ENCODE measurements at regions not wholly inside any gene's neighbourhood (a gene's known extent, or its start where the extent isn't known, plus 50 kb on each side); places are given as distances from the start of the nearest gene placed in this dataset.
A peak's percentile ranks its signal among the peaks of the same experiment; 100 is the strongest.

GRCh38 chr4:185965426-185966384 is 103.3 kb upstream of the TLR3 start:
- intact Hi-C loops (cut with micrococcal nuclease) = no loop called here
- Histone ChIP-seq H3K4me2 (replicated peaks; ENCODE audit: low read depth, low read length, poor library complexity, severe bottlenecking) (peak overlapping the region; percentile 35), H2AFZ (ENCODE audit: insufficient read depth, low read depth, low read length, poor library complexity, severe bottlenecking) (peak overlapping the region; percentile 54), H3K9me3 (ENCODE audit: control extremely low read depth in 1 of 3, control insufficient read depth in 2 of 3, insufficient read depth in 1 of 3, low read length in 2 of 3) (no peaks in the 10 kb centered on the region), H3K27me3 (replicated peaks in 1 of 4; ENCODE audit: control extremely low read depth in 1 of 4, control insufficient read depth in 3 of 4, insufficient read depth in 4 of 4, low read length in 3 of 4) (no peaks in the 10 kb centered on the region), H3K4me3 (ENCODE audit: control extremely low read depth in 1 of 5, extremely low read depth in 1 of 5, insufficient read depth in 1 of 5, low read depth in 2 of 5, low read length in 4 of 5) (no peak overlapping the region), H3K27ac (ENCODE audit: low read length in 2 of 2) (no peak overlapping the region), H4K20me1 (ENCODE audit: control insufficient read depth, insufficient read depth, low read length, poor library complexity, severe bottlenecking) (no peaks in the 10 kb centered on the region), H3K9ac (ENCODE audit: low read length) (peak overlapping the region; percentile 29), H3K4me1 (ENCODE audit: control insufficient read depth in 2 of 2, insufficient read depth in 2 of 2, low read length in 2 of 2) (peaks cover 4 to 7% of the 10 kb centered on the region in 2 donors), H3K79me2 (ENCODE audit: control insufficient read depth, insufficient read depth, low read length) (no peaks in the 10 kb centered on the region), H3K36me3 (replicated peaks in 1 of 2; ENCODE audit: control extremely low read depth in 1 of 2, control insufficient read depth in 1 of 2, extremely low read depth in 1 of 2, insufficient read depth in 2 of 2, low read length in 1 of 2) (no peaks in the 10 kb centered on the region)
- Mint-ChIP-seq H3K4me1 (peaks cover 13% of the 10 kb centered on the region), H3K9me3 (ENCODE audit: insufficient read depth) (no peaks in the 10 kb centered on the region), H3K4me3 (peak overlapping the region; percentile 9), H3K27ac (no peak overlapping the region), H3K27me3 (no peaks in the 10 kb centered on the region)
- ATAC-seq (ENCODE audit: low read depth) (no peak), DNase-seq (no peak)
- TF ChIP-seq CTCF (IDR thresholded peaks at IDR 0.05) (no peak), EZH2 (IDR thresholded peaks at IDR 0.05; ENCODE audit: borderline replicate concordance, insufficient read depth, low read depth, low read length, poor library complexity, severe bottlenecking) (no peak)
- WGBS (ENCODE audit: insufficient coverage) = 55% methylated on average over 11 of the region's 15 CpGs
- CTCF ChIA-PET = no interaction called here
- POLR2A ChIA-PET = no interaction called here

GRCh38 chr4:185966549-185966948 is 102.4 kb upstream of the TLR3 start:
- Histone ChIP-seq H3K4me1 (ENCODE audit: control insufficient read depth in 2 of 2, insufficient read depth in 2 of 2, low read length in 2 of 2) (peaks cover 4 to 7% of the 10 kb centered on the region in 2 donors), H3K4me2 (replicated peaks; ENCODE audit: low read depth, low read length, poor library complexity, severe bottlenecking) (no peak overlapping the region), H3K79me2 (ENCODE audit: control insufficient read depth, insufficient read depth, low read length) (no peaks in the 10 kb centered on the region), H3K9ac (ENCODE audit: low read length) (no peak overlapping the region), H3K27ac (ENCODE audit: low read length in 2 of 2) (no peak overlapping the region), H3K9me3 (ENCODE audit: control extremely low read depth in 1 of 3, control insufficient read depth in 2 of 3, insufficient read depth in 1 of 3, low read length in 2 of 3) (no peaks in the 10 kb centered on the region), H3K4me3 (ENCODE audit: control extremely low read depth in 1 of 5, extremely low read depth in 1 of 5, insufficient read depth in 1 of 5, low read depth in 2 of 5, low read length in 4 of 5) (no peak overlapping the region), H3K36me3 (replicated peaks in 1 of 2; ENCODE audit: control extremely low read depth in 1 of 2, control insufficient read depth in 1 of 2, extremely low read depth in 1 of 2, insufficient read depth in 2 of 2, low read length in 1 of 2) (no peaks in the 10 kb centered on the region), H4K20me1 (ENCODE audit: control insufficient read depth, insufficient read depth, low read length, poor library complexity, severe bottlenecking) (no peaks in the 10 kb centered on the region), H3K27me3 (replicated peaks in 1 of 4; ENCODE audit: control extremely low read depth in 1 of 4, control insufficient read depth in 3 of 4, insufficient read depth in 4 of 4, low read length in 3 of 4) (no peaks in the 10 kb centered on the region), H2AFZ (ENCODE audit: insufficient read depth, low read depth, low read length, poor library complexity, severe bottlenecking) (no peak overlapping the region)
- POLR2A ChIA-PET = no interaction called here
- no peak overlapping the region for H3K4me3 Mint-ChIP-seq
- H3K27ac Mint-ChIP-seq = no peak overlapping the region
- intact Hi-C loops (cut with micrococcal nuclease) = no loop called here
- TF ChIP-seq CTCF (IDR thresholded peaks at IDR 0.05) = no peak
- TF ChIP-seq EZH2 (IDR thresholded peaks at IDR 0.05; ENCODE audit: borderline replicate concordance, insufficient read depth, low read depth, low read length, poor library complexity, severe bottlenecking) = no peak
- no peaks in the 10 kb centered on the region for H3K27me3 Mint-ChIP-seq
- no peaks in the 10 kb centered on the region for H3K9me3 Mint-ChIP-seq (ENCODE audit: insufficient read depth)
- DNase-seq (no peak), ATAC-seq (ENCODE audit: low read depth) (no peak)
- CTCF ChIA-PET = no interaction called here
- WGBS (ENCODE audit: insufficient coverage) = 98% methylated on average over 8 of the region's 8 CpGs
- H3K4me1 Mint-ChIP-seq = peaks cover 11% of the 10 kb centered on the region
